ENCODE measurements at regions not wholly inside any gene's neighbourhood (a gene's known extent, or its start where the extent isn't known, plus 50 kb on each side); places are given as distances from the start of the nearest gene placed in this dataset.
A peak's percentile ranks its signal among the peaks of the same experiment; 100 is the strongest.

DNA sequence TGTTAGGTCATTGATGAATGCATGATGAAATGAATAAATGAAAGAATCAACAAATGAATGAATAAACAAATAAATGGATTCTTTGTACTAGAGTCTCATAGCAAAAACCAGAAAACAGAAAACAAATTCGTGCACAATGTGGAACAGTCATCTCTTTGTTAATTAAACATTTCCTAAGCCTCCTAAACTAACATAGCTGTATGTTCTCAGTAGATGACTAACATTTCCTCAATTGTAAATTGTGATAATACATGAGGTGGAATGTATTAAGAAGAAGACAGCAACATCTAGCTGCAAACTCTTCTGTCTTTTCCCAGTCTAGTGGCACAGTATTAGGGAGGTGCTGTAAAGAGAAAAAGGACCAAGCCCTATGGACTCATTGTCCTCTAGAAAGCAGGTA lies 1021.0 kb downstream of the MCTP2 start:
- no peak overlapping the region for H3K27ac ChIP-seq
- TF ChIP-seq, protein P1, sequence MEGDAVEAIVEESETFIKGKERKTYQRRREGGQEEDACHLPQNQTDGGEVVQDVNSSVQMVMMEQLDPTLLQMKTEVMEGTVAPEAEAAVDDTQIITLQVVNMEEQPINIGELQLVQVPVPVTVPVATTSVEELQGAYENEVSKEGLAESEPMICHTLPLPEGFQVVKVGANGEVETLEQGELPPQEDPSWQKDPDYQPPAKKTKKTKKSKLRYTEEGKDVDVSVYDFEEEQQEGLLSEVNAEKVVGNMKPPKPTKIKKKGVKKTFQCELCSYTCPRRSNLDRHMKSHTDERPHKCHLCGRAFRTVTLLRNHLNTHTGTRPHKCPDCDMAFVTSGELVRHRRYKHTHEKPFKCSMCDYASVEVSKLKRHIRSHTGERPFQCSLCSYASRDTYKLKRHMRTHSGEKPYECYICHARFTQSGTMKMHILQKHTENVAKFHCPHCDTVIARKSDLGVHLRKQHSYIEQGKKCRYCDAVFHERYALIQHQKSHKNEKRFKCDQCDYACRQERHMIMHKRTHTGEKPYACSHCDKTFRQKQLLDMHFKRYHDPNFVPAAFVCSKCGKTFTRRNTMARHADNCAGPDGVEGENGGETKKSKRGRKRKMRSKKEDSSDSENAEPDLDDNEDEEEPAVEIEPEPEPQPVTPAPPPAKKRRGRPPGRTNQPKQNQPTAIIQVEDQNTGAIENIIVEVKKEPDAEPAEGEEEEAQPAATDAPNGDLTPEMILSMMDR (IDR thresholded peaks at IDR 0.05), result no peak
- TF ChIP-seq ZFX (IDR thresholded peaks at IDR 0.05; ENCODE audit: borderline replicate concordance), result no peak

DNA sequence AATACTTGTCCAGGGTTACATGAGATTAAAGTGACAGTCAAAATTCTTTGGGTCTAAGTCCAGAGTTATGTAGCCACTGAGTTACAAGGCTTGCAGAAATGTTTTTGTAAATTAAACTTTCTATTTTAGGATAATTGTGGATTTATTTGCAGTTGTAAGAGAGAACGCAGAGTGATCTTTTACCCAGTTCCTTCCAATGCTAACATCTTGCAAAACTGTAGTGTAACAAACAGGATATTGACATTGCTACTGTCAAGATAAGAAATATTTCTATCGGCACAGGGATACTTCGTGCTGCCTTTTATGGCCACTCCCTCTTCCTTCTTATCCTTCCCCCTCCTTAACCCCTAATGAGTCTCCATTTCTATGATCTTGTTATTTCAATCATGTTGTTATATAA lies 1022.9 kb downstream of the MCTP2 start:
- H3K27ac ChIP-seq, result no peak overlapping the region
- TF ChIP-seq ZFX (IDR thresholded peaks at IDR 0.05; ENCODE audit: borderline replicate concordance), result no peak
- TF ChIP-seq, protein P1 (IDR thresholded peaks at IDR 0.05), result no peak

DNA sequence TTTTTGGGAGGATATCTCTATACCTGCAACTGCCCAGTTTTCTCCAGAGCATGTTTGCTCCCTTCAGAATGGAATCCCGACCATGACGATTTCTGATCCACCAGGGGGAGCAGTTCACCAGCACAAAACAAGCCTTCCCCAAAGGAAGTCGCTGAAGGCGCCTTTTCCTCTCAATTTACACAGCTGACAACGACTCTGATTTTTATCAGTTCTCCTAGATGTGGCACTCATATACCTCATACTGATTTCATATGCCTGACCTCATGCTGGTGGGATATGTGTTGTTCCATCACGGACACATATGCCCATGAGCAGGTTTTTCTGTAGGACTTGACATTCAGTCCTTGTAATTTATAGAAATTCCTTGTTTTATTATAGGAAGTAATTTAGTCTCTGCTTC lies 1028.2 kb downstream of the MCTP2 start:
- H3K27ac ChIP-seq, result no peak overlapping the region
- TF ChIP-seq, protein P1 (IDR thresholded peaks at IDR 0.05), result peak; percentile 82
- TF ChIP-seq ZFX (IDR thresholded peaks at IDR 0.05; ENCODE audit: borderline replicate concordance), result no peak

DNA sequence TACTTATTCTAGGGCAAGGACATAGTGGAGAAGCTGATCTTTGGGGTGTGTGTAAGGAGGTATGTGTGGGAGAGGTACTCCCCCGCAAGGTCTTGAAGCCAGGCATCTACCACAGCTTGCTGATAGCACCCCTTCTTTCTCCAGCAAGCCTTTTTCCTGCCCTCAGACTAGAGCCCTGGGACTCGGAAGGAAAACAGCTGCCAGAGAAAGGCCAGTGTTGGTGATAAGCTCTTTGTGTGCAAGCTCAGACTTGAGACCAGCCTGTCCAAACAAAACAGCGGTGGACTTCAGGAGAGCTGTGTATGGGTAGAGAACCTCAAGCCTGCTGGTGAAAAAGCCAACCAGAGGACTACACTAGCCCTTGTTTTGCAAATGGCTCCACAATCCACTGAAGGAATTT lies 1028.6 kb downstream of the MCTP2 start:
- no peak overlapping the region for H3K27ac ChIP-seq
- TF ChIP-seq ZFX (IDR thresholded peaks at IDR 0.05; ENCODE audit: borderline replicate concordance), result no peak

DNA sequence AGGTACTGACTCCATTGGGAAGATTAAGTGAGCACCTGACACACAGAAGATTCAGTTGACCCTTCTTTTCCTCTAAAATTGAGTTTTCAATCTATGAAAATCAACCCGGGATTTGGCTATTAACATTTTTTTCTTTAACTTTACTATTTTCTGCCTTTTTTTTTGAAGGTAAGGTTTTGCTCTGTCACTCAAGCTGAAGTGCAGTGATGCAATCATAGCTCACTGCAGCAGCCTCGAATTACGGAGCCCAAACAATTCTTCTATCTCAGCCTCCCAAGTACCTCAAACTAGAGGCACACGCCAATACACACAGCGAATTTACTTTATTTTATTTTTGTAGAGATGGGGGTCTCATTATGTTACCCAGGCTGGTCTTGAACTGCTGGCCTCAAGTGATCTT lies 1029.5 kb downstream of the MCTP2 start:
- no peak overlapping the region for H3K27ac ChIP-seq
- no peak for TF ChIP-seq ZFX (IDR thresholded peaks at IDR 0.05; ENCODE audit: borderline replicate concordance)
- TF ChIP-seq, protein P1 (IDR thresholded peaks at IDR 0.05), result no peak

DNA sequence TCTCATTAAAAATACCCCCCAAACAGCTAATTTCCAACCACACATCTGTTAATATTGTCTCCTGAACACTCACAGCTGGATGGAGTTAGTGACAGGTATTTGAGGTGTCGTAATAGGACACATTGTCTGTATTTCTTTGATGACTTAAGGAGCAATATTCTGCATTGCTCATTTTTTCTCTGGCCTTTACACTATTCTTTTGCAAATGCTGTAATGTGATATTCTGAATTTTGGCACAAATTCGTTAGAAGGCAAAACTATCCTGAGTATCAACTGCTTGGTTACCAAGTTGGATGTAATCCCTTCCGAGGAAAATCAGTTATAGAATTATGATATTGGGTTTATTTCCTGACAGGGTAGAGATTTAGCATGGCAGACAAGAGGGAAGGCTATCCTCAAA lies 1030.2 kb downstream of the MCTP2 start:
- H3K27ac ChIP-seq, result no peak overlapping the region
- TF ChIP-seq ZFX (IDR thresholded peaks at IDR 0.05; ENCODE audit: borderline replicate concordance), result no peak
- TF ChIP-seq, protein P1 (IDR thresholded peaks at IDR 0.05), result no peak

DNA sequence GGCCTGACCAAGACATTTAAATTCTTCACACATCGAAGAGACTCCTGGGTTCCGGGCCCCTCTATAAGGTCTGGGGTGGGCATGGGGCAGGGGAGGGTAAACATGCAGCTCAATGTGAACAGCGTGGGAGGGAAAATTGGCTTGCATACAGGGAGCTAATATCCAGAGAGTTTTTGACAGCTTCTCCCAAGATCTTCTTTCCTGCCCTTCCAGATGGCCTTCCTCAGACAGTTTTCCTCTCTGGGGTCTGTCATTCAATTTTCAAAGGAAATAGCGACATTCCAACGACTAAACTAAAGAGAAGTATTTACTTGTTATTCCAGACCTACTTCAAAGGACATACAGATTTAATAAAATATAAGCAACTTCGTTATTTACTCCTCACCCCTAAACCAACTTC lies 1030.6 kb downstream of the MCTP2 start:
- TF ChIP-seq ZFX (IDR thresholded peaks at IDR 0.05; ENCODE audit: borderline replicate concordance), result no peak
- TF ChIP-seq, protein P1 (IDR thresholded peaks at IDR 0.05), result no peak
- no peak overlapping the region for H3K27ac ChIP-seq

DNA sequence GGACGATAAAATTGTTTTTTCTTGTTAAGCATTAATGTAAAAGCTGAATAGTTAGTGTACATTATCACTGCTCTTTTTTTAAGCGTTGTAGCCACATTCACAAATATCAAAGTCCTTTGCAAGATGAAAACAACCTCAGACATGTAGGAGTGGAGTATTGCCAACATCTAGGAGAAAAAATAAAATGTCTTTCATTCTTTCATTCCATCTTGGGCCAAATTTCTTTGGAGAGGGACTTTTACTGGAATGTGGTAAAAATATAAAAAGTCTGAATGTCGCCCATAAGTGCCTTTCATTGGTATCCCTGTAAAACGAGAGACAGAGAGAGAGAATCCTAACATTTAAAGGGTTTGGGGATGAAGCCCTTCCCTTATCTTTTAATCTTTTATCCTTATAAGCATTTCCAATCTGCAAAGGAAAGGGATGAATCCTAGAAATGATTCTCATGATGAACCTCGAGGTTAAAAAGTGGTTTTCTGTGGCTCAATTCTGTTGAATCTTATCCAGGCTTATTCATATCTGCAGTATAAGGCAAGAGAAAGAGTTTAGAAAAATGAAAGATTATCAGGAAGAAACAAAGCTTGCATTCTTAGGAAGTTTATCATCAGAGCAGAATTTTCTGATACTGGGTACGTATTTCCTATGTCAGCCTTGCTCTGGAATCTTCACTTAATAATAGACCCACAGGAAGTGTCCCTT lies 1031.7 kb downstream of the MCTP2 start:
- H3K27ac ChIP-seq, result no peak overlapping the region
- TF ChIP-seq, protein P1 (IDR thresholded peaks at IDR 0.05), result no peak

All from 22Rv1 (cell line).